ENCODE measurements at regions not wholly inside any gene's neighbourhood (a gene's known extent, or its start where the extent isn't known, plus 50 kb on each side); places are given as distances from the start of the nearest gene placed in this dataset.

DNA sequence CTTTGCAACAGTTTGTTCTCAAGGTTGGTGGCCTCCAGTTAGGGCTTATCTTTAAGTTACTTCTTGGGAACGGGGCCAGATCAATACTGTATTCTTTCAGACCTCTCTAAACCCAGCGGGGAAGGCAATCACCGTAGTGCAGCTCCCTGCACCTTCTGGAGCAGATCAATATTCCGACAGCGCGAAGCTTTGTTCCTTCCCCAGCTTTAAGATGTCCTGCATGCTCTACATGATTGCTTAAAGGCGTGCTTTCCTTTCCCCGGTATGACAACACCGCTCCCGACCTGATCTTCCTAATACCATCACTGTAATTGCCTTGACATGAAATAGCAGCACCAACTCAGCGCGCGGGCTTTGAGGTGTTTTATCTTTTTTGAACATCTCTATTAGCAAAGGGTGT lies 755.2 kb downstream of the NR2F2 start:
- no peak for FAIRE-seq
- 12 to 17% methylated on average over 13 of the region's 13 CpGs for WGBS, 2 donors
- H3K9me3 ChIP-seq, result no peaks in the 10 kb centered on the region
- intact Hi-C loops (cut with DNase I), result no loop called here
- no peaks in the 10 kb centered on the region for H3K4me1 ChIP-seq
- H3K27me3 ChIP-seq, result peaks cover 0 to 9% (median 2%) of the 10 kb centered on the region in 4 donors
- no peaks in the 10 kb centered on the region for H3K36me3 ChIP-seq
- ATAC-seq, result no peak
- H3K4me3 ChIP-seq, result no peak overlapping the region
- DNase-seq, result no peak
- TF ChIP-seq, protein P1, sequence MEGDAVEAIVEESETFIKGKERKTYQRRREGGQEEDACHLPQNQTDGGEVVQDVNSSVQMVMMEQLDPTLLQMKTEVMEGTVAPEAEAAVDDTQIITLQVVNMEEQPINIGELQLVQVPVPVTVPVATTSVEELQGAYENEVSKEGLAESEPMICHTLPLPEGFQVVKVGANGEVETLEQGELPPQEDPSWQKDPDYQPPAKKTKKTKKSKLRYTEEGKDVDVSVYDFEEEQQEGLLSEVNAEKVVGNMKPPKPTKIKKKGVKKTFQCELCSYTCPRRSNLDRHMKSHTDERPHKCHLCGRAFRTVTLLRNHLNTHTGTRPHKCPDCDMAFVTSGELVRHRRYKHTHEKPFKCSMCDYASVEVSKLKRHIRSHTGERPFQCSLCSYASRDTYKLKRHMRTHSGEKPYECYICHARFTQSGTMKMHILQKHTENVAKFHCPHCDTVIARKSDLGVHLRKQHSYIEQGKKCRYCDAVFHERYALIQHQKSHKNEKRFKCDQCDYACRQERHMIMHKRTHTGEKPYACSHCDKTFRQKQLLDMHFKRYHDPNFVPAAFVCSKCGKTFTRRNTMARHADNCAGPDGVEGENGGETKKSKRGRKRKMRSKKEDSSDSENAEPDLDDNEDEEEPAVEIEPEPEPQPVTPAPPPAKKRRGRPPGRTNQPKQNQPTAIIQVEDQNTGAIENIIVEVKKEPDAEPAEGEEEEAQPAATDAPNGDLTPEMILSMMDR (IDR thresholded peaks at IDR 0.05), result no peak
- H3K27ac ChIP-seq, result no peak overlapping the region

DNA sequence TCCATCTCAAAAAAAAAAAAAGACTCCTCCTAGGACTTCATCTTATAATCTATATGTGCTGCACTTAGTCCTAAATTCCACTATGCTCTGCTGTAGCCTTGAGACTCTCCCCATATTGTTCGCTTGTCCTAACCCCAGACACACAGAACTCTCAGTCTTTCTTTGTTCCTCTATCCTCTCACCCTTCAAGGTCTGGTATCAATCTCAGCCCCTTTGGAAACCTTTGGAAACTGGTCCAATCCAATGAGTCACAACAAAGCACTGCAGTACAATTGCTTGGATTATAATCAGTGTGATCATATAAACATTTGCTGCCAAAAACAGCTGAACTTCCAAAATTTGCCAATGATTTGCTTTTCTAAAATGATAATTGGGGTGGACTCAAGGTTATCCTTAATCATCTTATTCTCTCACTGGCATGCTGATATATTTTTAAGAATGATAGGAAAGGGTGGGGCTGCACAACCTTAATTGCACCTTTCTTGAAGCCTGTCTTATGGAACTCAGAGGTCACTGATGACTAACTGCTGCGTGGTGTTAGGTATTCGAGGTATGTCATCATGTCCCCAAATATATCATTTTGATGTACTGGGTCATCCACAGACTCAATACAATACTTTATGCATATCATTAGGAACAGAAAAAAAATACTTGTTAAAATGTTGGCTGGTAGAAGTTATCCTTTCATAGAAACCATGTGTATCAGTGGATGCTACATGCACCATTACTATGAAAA lies 756.7 kb downstream of the NR2F2 start:
- 58 to 59% methylated on average over 3 of the region's 3 CpGs for WGBS, 2 donors
- Histone ChIP-seq H3K4me3 (no peak overlapping the region), H3K4me1 (no peaks in the 10 kb centered on the region), H3K27ac (no peak overlapping the region), H3K36me3 (no peaks in the 10 kb centered on the region), H3K27me3 (peaks cover 0 to 9% (median 2%) of the 10 kb centered on the region in 4 donors), H3K9me3 (no peaks in the 10 kb centered on the region)
- ATAC-seq (no peak), FAIRE-seq (no peak), DNase-seq (no peak)
- intact Hi-C loops (cut with DNase I), result no loop called here
- TF ChIP-seq, protein P1 (IDR thresholded peaks at IDR 0.05), result no peak

DNA sequence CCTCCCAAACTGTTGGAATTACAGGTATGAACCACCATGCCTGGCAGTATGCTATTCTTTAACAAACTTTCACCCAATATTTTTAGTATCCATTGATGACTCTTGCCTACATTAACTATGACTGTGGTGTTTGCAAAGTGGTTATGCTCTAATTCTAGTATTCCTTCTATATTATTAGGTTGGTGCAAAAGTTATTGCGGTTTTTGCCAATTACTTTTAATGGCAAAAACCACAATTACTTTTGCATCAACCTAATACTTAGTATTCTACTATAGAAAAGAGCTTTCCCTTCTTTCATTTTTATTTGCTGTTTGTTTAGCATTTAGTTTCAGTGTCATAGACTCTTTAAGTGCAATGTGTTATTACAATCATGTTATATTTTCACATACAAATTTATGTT lies 760.6 kb downstream of the NR2F2 start:
- H3K9me3 ChIP-seq, result no peaks in the 10 kb centered on the region
- intact Hi-C loops (cut with DNase I), result no loop called here
- TF ChIP-seq, protein P1 (IDR thresholded peaks at IDR 0.05), result no peak
- H3K27ac ChIP-seq, result no peak overlapping the region
- H3K36me3 ChIP-seq, result no peaks in the 10 kb centered on the region
- H3K4me3 ChIP-seq, result no peak overlapping the region
- WGBS, 2 donors, result 67 to 86% methylated on average over 1 of the region's 1 CpG
- no peak for ATAC-seq
- H3K4me1 ChIP-seq, result no peaks in the 10 kb centered on the region
- no peak for FAIRE-seq
- no peak for DNase-seq
- H3K27me3 ChIP-seq, result peaks cover 0 to 4% (median 0%) of the 10 kb centered on the region in 4 donors

DNA sequence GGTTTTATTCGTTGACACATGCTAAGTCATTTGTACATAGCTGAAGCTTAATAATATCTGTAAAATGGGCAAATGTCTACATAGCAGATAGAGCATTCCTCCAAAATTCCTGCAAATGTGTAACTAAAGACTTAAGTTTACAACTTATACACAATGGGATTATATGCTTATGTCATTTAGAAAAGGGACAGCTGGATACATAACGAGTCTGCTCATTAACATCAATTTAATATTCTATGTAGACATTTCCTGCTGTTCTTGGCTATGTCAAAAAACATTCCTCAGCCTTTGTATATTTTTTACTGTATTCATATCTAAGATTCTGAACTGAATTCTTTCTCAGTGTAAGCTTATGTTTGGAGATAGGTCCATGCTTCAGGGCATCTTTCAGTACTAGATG lies 762.2 kb downstream of the NR2F2 start:
- no peak for DNase-seq
- no peak for ATAC-seq
- FAIRE-seq, result no peak

More for the DNA sequence above, 762.2 kb downstream of the NR2F2 start:
- no peaks in the 10 kb centered on the region for H3K9me3 ChIP-seq
- no peaks in the 10 kb centered on the region for H3K36me3 ChIP-seq
- no peaks in the 10 kb centered on the region for H3K4me1 ChIP-seq
- H3K27me3 ChIP-seq, result no peaks in the 10 kb centered on the region
- TF ChIP-seq, protein P1 (IDR thresholded peaks at IDR 0.05), result no peak
- intact Hi-C loops (cut with DNase I), result no loop called here
- H3K27ac ChIP-seq, result no peak overlapping the region
- H3K4me3 ChIP-seq, result no peak overlapping the region
- 64 to 69% methylated on average over 2 of the region's 2 CpGs for WGBS, 2 donors
